Tibial nerve (tissue), 4 donors: ENCODE measurements at regions not wholly inside any gene's neighbourhood (a gene's known extent, or its start where the extent isn't known, plus 50 kb on each side); places are given as distances from the start of the nearest gene placed in this dataset.
"Not testable (repeated sequence)": the region's sequence is repeated elsewhere in the genome, so short reads cannot be mapped to it uniquely, and the experiment has no call there.

ENCODE experiments used
- DNase-seq, 2 donors: peaks; one replicate each; pipeline ENCODE4 v3.0.0-alpha.2; 2019; ENCODE audit warnings: low spot score in 2 of 2
- H3K27ac ChIP-seq, 4 donors: fragments of 200-600 bp; sonication (generic) in 3 of 4; one replicate each; pipeline ENCODE4 v1.5.1; 2017 to 2019; ENCODE audit warnings: mild to moderate bottlenecking in 1 of 4
- H3K27me3 ChIP-seq, 2 donors: fragments of 200-600 bp; sonication (generic) in 1 of 2; one replicate each; pipeline versions ENCODE4 v1.5.1 to v1.6.0; 2017 to 2019
- H3K36me3 ChIP-seq, 3 donors: fragments of 200-600 bp; sonication (generic); one replicate each; pipeline ENCODE4 v1.5.1; 2018 to 2019
- H3K4me1 ChIP-seq, 4 donors: fragments of 200-600 bp; sonication (generic) in 3 of 4; one replicate each; pipeline ENCODE4 v1.5.1; 2017 to 2019
- H3K4me3 ChIP-seq, 4 donors: fragments of 200-600 bp; sonication (generic) in 3 of 4; one replicate each; pipeline ENCODE4 v1.5.1; 2017 to 2019; ENCODE audit warnings: mild to moderate bottlenecking in 1 of 4, moderate library complexity in 1 of 4
- H3K9me3 ChIP-seq, 4 donors: fragments of 200-600 bp; sonication (generic) in 3 of 4; one replicate each; pipeline ENCODE4 v1.5.1; 2017 to 2019
- EP300 ChIP-seq, 2 donors: sonication (generic); formaldehyde crosslinking; IDR thresholded peaks; one replicate each; pipeline ENCODE4 v1.6.1; 2017; ENCODE audit warnings: antibody characterized with exemption in 2 of 2, mild to moderate bottlenecking in 1 of 2
- POLR2A ChIP-seq, 2 donors: fragments of 450-650 bp; IDR thresholded peaks; one replicate each; pipeline ENCODE4 v1.6.1; 2017; ENCODE audit warnings: antibody characterized with exemption in 2 of 2, mild to moderate bottlenecking in 2 of 2, moderate library complexity in 2 of 2
- WGBS, 2 donors: methylation state at CpG; one replicate each; pipeline ENCODE4 v1.1.5; 2018; 5-methylcytosine and 5-hydroxymethylcytosine counted together
- TF ChIP-seq, protein P1 (sequence below), 5 experiments: fragments of 200-600 bp in 3 of 5; fragments of 450-650 bp in 2 of 5; sonication (generic) in 3 of 5; IDR thresholded peaks; one replicate each; pipeline ENCODE4 v1.5.1; 2016 to 2019; ENCODE audit warnings: antibody characterized with exemption in 5 of 5, mild to moderate bottlenecking in 3 of 5, moderate library complexity in 2 of 5

DNA sequence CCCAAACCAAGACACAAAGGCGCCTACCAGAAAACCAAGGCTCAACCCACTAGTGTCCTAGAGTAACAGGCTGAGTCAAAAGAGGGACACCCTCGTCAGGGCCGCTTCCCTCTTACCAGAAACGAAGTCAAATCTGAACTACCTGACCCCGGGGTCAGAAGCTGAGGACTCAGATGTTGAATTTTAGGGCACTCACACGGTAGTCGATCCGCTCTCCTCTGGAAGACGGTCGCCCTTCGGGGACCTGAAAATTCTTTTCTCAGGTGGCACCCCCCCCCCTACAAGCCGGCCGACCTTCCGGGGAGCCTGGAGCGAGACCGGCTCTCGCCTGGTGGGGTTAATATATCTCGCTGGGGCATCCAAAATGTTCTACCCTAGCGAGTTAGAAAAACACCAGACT lies 121.1 kb upstream of the KCNJ3 start:
- WGBS, 2 donors, result 92 to 96% methylated on average over 19 of the region's 19 CpGs
- H3K9me3 ChIP-seq, result peaks cover 0 to 12% (median 0%) of the 10 kb centered on the region in 4 donors
- no peak for DNase-seq
- H3K4me3 ChIP-seq, result no peak overlapping the region
- no peaks in the 10 kb centered on the region for H3K4me1 ChIP-seq
- H3K36me3 ChIP-seq, result no peaks in the 10 kb centered on the region
- H3K27ac ChIP-seq, result no peak overlapping the region
- TF ChIP-seq POLR2A (IDR thresholded peaks at IDR 0.05) (no peak), EP300 (IDR thresholded peaks at IDR 0.05) (no peak)
- TF ChIP-seq, protein P1, sequence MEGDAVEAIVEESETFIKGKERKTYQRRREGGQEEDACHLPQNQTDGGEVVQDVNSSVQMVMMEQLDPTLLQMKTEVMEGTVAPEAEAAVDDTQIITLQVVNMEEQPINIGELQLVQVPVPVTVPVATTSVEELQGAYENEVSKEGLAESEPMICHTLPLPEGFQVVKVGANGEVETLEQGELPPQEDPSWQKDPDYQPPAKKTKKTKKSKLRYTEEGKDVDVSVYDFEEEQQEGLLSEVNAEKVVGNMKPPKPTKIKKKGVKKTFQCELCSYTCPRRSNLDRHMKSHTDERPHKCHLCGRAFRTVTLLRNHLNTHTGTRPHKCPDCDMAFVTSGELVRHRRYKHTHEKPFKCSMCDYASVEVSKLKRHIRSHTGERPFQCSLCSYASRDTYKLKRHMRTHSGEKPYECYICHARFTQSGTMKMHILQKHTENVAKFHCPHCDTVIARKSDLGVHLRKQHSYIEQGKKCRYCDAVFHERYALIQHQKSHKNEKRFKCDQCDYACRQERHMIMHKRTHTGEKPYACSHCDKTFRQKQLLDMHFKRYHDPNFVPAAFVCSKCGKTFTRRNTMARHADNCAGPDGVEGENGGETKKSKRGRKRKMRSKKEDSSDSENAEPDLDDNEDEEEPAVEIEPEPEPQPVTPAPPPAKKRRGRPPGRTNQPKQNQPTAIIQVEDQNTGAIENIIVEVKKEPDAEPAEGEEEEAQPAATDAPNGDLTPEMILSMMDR (IDR thresholded peaks at IDR 0.05), result no peak
- H3K27me3 ChIP-seq, result no peaks in the 10 kb centered on the region

DNA sequence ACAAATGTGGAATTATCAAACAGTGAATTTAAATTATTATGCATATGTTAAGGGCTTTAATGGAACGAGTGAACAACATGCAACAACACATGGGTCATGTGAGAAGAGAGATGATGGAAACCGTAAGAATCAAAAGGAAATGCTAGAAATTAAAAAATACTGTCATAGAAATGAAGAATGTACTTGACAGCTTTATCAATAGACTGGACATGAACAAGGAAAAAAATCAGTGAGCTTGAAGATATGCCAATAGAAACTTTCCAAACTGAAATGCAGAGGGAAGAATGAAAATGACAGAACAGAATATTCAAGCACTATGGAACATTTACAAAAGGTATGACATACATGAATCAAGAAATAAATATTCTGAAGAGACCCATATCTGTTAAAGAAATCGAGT lies 117.7 kb upstream of the KCNJ3 start:
- no peak for TF ChIP-seq POLR2A (IDR thresholded peaks at IDR 0.05)
- no peak for TF ChIP-seq EP300 (IDR thresholded peaks at IDR 0.05)
- TF ChIP-seq, protein P1 (IDR thresholded peaks at IDR 0.05), result no peak
- H3K36me3 ChIP-seq, result no peaks in the 10 kb centered on the region
- H3K27me3 ChIP-seq, result no peaks in the 10 kb centered on the region
- H3K4me3 ChIP-seq, result no peak overlapping the region
- H3K27ac ChIP-seq, result no peak overlapping the region
- H3K4me1 ChIP-seq, result no peaks in the 10 kb centered on the region
- no peak for DNase-seq
- peaks cover 0 to 12% (median 0%) of the 10 kb centered on the region in 4 donors for H3K9me3 ChIP-seq
- 85 to 92% methylated on average over 3 of the region's 3 CpGs for WGBS, 2 donors

DNA sequence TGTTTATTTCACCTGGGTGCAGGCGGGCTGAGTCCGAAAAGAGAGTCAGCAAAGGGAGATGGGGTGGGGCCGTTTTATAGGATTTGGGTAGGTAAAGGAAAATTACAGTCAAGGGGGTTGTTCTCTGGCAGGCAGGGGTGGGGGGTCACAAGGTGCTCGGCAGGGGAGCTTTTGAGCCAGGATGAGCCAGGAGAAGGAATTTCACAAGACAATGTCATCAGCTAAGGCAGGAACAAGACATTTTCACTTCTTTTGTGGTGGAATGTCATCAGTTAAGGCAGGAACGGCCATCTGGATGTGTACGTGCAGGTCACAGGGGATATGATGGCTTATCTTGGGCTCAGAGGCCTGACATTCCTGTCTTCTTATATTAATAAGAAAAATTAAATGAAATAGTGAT lies 115.8 kb upstream of the KCNJ3 start:
- not testable (repeated sequence) for H3K4me1 ChIP-seq, H3K4me3 ChIP-seq, H3K27me3 ChIP-seq, H3K27ac ChIP-seq, H3K36me3 ChIP-seq, DNase-seq
- peaks cover 0 to 12% (median 0%) of the 10 kb centered on the region in 4 donors for H3K9me3 ChIP-seq
- 75 to 80% methylated on average over 6 of the region's 6 CpGs for WGBS, 2 donors

DNA sequence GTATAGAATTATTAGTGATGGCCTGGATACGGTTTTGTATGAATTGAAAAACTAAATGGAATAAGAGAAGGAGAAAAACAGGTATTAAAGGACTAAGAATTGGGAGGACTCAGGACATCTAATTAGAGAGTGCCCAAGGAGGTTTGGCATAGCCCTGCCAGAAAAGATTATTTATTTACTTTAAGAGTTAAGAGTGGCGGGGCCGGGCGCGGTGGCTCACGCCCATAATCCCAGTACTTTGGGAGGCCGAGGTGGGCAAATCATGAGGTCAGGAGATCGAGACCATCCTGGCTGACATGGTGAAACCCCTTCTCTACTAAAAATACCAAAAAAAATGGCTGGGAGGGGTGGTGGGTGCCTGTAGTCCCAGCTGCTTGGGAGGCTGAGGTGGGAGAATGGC lies 115.2 kb upstream of the KCNJ3 start:
- H3K4me1 ChIP-seq, H3K36me3 ChIP-seq, DNase-seq, H3K27me3 ChIP-seq, H3K4me3 ChIP-seq, H3K27ac ChIP-seq: not testable (repeated sequence)
- peaks cover 0 to 12% (median 0%) of the 10 kb centered on the region in 4 donors for H3K9me3 ChIP-seq
- WGBS, 2 donors, result 92 to 95% methylated on average over 8 of the region's 8 CpGs

DNA sequence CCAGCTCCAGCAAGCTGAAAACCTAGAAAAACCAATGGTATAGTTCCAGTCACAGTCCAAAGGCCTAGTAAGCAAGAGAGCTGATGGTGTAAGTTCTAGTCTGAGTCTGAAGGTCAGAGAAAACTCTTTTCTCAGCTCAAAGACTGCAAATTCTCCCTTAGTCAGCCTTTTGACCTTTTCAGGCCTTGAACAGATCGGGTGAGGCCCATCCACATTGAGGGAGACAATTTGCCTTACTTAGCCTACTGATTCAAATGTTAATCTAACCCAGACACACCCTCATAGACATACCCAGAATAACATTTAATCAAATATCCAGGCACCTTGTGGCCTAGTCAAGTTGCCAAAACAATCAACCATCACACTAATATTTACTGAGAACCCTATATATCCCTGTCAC lies 110.8 kb upstream of the KCNJ3 start:
- Histone ChIP-seq H3K4me1 (no peaks in the 10 kb centered on the region), H3K9me3 (no peaks in the 10 kb centered on the region), H3K27me3 (no peaks in the 10 kb centered on the region), H3K36me3 (no peaks in the 10 kb centered on the region), H3K4me3 (no peak overlapping the region), H3K27ac (no peak overlapping the region)
- no peak for TF ChIP-seq POLR2A (IDR thresholded peaks at IDR 0.05)
- TF ChIP-seq, protein P1 (IDR thresholded peaks at IDR 0.05), result no peak
- no peak for TF ChIP-seq EP300 (IDR thresholded peaks at IDR 0.05)
- DNase-seq, result no peak
- 32 to 50% methylated on average over 1 of the region's 1 CpG for WGBS, 2 donors

DNA sequence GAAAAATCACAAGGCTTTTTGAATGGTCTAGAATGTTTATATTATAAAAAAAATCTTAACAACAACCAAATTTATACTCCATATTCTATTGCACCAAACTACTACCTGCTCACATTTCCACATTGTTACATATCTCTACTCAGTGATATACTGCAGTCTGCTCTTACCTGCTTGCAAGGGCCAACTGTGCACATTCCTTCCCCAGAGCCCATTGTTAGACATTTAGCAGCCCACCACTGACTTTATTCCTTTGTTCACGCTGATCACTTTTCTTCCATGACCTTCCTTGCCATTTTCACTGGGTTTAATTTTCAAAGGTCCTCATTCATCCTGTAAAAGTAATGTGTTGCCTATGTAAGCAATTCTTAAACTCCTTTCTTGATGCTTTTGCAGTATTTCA lies 109.7 kb upstream of the KCNJ3 start:
- H3K4me1 ChIP-seq, result no peaks in the 10 kb centered on the region
- H3K36me3 ChIP-seq, result no peaks in the 10 kb centered on the region
- H3K9me3 ChIP-seq, result no peaks in the 10 kb centered on the region
- no peak for DNase-seq
- TF ChIP-seq POLR2A (IDR thresholded peaks at IDR 0.05) (no peak), EP300 (IDR thresholded peaks at IDR 0.05) (no peak)
- TF ChIP-seq, protein P1 (IDR thresholded peaks at IDR 0.05), result no peak
- no peaks in the 10 kb centered on the region for H3K27me3 ChIP-seq
- H3K4me3 ChIP-seq, result no peak overlapping the region
- H3K27ac ChIP-seq, result no peak overlapping the region
- 52 to 67% methylated on average over 1 of the region's 1 CpG for WGBS, 2 donors
